ENCODE measurements at regions not wholly inside any gene's neighbourhood (a gene's known extent, or its start where the extent isn't known, plus 50 kb on each side); places are given as distances from the start of the nearest gene placed in this dataset.

GRCh38 chr10:24127516-24127915 lies 81.4 kb upstream of the KIAA1217 start:
- no peak for TF ChIP-seq CTCF (conservative IDR thresholded peaks at IDR 0.05)
- TF ChIP-seq ZFX (IDR thresholded peaks at IDR 0.05): no peak

Data from C4-2B (cell line).